Activated CD4-positive, alpha-beta memory T cell treated with anti-CD3 and anti-CD28 coated beads for 36 hours (primary cell): ENCODE measurements at regions not wholly inside any gene's neighbourhood (a gene's known extent, or its start where the extent isn't known, plus 50 kb on each side); places are given as distances from the start of the nearest gene placed in this dataset.

Experiments
- CTCF ChIA-PET: fragments of 350-600 bp; sonication (Branson Sonifier 250); formaldehyde crosslinking; loops from one replicate; lab custom pipeline; 2021; ENCODE audit warnings: antibody characterized with exemption, inconsistent platforms; lab: Charles Lee
- POLR2A ChIA-PET: fragments of 350-600 bp; sonication (Branson Sonifier 250); formaldehyde crosslinking; loops from one replicate; lab custom pipeline; 2021; ENCODE audit warnings: antibody characterized with exemption; lab: Charles Lee
- DNase-seq: peaks from one replicate; pipeline ENCODE4 v3.0.0-alpha.2; 2020
- H3K27ac Mint-ChIP-seq: one replicate; pipeline ENCODE4 v1.8.0; 2021; ENCODE audit warnings: mixed read lengths
- H3K27me3 Mint-ChIP-seq: one replicate; pipeline ENCODE4 v1.8.0; 2021; ENCODE audit warnings: mixed read lengths
- H3K36me3 Mint-ChIP-seq: one replicate; pipeline ENCODE4 v1.8.0; 2021; ENCODE audit warnings: mixed read lengths
- H3K4me1 Mint-ChIP-seq: one replicate; pipeline ENCODE4 v1.8.0; 2021; ENCODE audit warnings: low read depth, mixed read lengths
- H3K4me3 Mint-ChIP-seq: one replicate; pipeline ENCODE4 v1.8.0; 2021; ENCODE audit warnings: mild to moderate bottlenecking, mixed read lengths
- H3K9me3 Mint-ChIP-seq: one replicate; pipeline ENCODE4 v1.8.0; 2021; ENCODE audit warnings: mixed read lengths
- intact Hi-C: fragments of 100-400 bp; cut with micrococcal nuclease; formaldehyde crosslinking; loops from one replicate; pipeline ENCODE4 v1.15.1; 2023

DNA sequence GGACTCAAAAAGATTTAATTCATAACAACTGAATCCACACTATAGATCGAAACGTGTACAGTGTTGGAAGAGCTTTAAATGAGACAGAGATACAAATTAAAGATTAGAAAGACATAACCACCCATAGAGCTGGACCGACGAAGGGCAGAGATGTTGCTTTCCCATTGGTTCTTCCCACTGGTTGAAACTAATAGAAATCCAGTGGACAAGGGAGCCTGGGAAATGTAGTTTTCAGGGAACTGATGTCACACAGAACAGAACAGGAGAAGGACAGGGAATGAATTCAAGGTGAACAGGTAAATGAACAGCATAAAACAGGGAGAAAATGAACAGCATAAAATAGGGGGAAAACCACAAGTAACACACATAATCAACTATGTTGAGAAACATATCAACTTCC lies 328.7 kb downstream of the ZNF621 start:
- H3K4me3 Mint-ChIP-seq, result no peak overlapping the region
- no peaks in the 10 kb centered on the region for H3K36me3 Mint-ChIP-seq
- intact Hi-C loops, result no loop called here
- no peaks in the 10 kb centered on the region for H3K9me3 Mint-ChIP-seq
- DNase-seq, result no peak
- no peaks in the 10 kb centered on the region for H3K4me1 Mint-ChIP-seq
- H3K27me3 Mint-ChIP-seq, result no peaks in the 10 kb centered on the region
- no peak overlapping the region for H3K27ac Mint-ChIP-seq
- CTCF ChIA-PET, result no interaction called here
- POLR2A ChIA-PET, result no interaction called here

DNA sequence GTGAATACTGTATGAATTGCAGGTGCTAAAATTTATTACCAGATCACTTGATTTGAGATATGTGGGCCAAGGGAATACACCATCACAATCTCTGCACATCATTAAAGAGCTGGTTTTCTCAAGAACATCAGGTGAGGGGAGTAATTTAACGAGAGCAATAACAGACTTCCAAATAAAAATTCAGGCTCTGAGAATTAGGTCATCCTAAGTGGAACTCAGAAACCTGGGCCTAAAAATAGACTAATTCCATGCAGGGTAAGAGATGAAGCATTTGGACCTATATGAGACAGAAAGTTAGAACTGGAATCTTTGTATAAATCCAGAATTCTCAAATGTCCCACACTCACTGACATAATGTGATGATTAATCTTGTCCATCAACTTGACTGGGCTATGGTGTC lies 331.1 kb downstream of the ZNF621 start:
- Mint-ChIP-seq H3K4me1 (no peaks in the 10 kb centered on the region), H3K27ac (no peak overlapping the region), H3K4me3 (no peak overlapping the region), H3K27me3 (no peaks in the 10 kb centered on the region), H3K36me3 (no peaks in the 10 kb centered on the region), H3K9me3 (no peaks in the 10 kb centered on the region)
- CTCF ChIA-PET, result no interaction called here
- POLR2A ChIA-PET, result no interaction called here
- no peak for DNase-seq
- intact Hi-C loops, result no loop called here

DNA sequence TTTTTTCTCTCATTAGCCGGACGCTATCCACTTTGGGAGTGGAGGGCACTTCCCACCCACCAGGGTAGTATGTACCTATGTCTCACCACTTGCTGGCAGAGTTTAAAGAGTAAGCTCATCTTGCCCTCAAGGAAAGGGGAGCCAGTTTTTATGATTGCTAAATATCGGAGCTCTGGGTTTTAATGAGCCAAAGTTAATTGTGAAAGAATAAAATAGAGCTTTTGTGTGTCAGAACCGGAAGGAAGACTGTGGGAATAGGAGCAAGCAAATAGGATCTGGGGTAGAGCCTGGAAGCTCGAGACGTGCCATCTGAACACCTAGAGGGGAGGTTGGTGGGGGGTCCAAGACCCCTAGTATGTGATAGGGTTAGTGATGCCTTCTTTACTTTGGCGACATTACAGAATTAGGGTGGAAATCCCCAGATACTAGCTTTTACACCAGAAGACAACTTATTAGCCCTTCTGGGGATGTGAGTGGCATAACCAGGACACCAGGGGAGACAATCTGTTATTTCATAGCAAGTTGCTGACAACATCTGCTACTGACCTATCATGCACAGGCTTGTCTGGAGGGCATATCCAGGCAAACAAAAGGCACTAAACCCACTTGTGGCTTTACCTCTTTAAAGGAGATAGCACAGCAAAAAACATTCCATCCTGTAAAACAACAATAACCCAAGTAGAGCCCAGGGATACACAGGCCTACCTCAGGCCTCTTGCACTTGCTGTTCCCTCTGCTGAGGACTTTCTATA lies 333.8 kb downstream of the ZNF621 start:
- Mint-ChIP-seq H3K4me1 (no peaks in the 10 kb centered on the region), H3K4me3 (no peak overlapping the region), H3K27me3 (peaks cover 3% of the 10 kb centered on the region), H3K9me3 (no peaks in the 10 kb centered on the region), H3K36me3 (no peaks in the 10 kb centered on the region), H3K27ac (no peak overlapping the region)
- POLR2A ChIA-PET, result no interaction called here
- CTCF ChIA-PET, result no interaction called here
- DNase-seq, result no peak
- intact Hi-C loops, result no loop called here

DNA sequence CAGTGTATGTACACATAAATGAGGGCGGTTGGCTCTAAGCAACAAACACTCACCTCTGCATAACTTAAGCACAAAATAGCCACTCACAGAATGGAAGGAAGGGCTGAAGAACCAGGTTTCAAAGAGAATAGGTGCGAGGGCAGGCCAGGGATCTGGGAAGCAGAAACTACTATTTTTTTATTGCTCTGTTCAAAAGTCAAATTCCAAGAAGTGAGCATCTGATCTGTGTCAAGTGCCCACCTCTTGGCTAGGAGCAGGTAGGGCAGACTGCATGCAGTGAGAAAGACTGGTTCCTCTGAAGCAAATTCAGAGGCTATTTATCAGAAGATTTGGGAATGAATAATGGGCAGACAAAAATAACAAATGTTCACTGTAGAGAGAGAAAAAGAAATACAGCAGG lies 336.4 kb upstream of the CTNNB1 start:
- Mint-ChIP-seq H3K36me3 (no peaks in the 10 kb centered on the region), H3K4me1 (no peaks in the 10 kb centered on the region), H3K9me3 (no peaks in the 10 kb centered on the region), H3K27me3 (peaks cover 3% of the 10 kb centered on the region), H3K4me3 (no peak overlapping the region), H3K27ac (no peak overlapping the region)
- ChIA-PET POLR2A (no interaction called here), CTCF (interaction anchor here (0.7 kb wide), 1 partner anchor 11 kb away, joined by 3 read pairs; no protein-coding TSS in a partner anchor)
- intact Hi-C loops, result no loop called here
- no peak for DNase-seq

DNA sequence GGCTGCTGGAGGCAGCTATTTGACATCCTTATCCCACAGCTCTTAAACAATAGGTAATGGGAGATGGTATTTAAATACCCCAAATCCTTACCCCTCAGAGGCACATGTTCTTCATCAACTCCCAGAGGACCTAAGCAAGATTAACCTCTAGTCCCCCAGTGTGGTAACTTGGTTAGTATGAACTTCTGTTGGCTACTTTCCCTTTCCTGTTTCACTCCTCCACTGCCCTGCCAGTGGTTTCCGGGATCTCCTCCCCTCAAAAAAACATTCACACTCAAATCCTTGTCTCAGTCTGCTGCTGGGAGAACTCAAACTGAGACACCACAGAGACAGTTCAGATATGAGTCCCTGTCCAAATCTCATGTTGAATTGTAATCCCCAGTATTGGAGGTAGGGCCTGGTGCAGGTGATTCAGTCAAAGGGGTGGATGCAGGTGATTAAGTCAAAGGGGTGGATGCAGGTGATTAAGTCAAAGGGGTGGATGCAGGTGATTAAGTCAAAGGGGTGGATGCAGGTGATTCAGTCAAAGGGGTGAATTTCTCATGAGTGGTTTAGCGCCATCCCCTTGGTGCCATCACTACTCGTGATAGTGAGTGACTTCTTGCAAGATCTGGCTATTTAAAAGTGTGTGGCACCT lies 335.0 kb upstream of the CTNNB1 start:
- H3K36me3 Mint-ChIP-seq, result no peaks in the 10 kb centered on the region
- intact Hi-C loops, result no loop called here
- peaks cover 3% of the 10 kb centered on the region for H3K27me3 Mint-ChIP-seq
- no peaks in the 10 kb centered on the region for H3K9me3 Mint-ChIP-seq
- no peak overlapping the region for H3K27ac Mint-ChIP-seq
- ChIA-PET POLR2A (no interaction called here), CTCF (no interaction called here)
- H3K4me1 Mint-ChIP-seq, result no peaks in the 10 kb centered on the region
- no peak for DNase-seq
- H3K4me3 Mint-ChIP-seq, result no peak overlapping the region

DNA sequence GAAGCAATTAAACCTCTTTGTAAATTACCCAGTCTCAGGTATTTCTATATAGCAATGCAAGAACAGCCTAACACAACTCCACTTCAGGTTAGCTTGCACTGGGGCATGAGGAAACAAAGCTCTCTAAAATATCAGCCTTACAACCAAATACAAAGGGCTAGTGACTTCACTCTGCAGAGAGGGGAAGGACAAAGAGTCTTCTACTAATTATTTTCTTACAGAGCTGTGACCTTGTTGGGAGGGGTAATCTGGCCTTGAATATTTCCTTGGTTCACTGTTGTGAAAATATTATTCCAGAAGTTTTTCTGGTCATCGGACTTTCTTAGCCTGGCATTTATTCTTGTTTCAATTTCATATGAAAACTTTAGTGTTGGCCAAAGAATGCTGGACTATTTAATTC lies 334.4 kb upstream of the CTNNB1 start:
- H3K4me1 Mint-ChIP-seq, result no peaks in the 10 kb centered on the region
- H3K4me3 Mint-ChIP-seq, result no peak overlapping the region
- H3K27me3 Mint-ChIP-seq, result peaks cover 6% of the 10 kb centered on the region
- H3K9me3 Mint-ChIP-seq, result no peaks in the 10 kb centered on the region
- ChIA-PET CTCF (no interaction called here), POLR2A (no interaction called here)
- H3K27ac Mint-ChIP-seq, result no peak overlapping the region
- intact Hi-C loops, result no loop called here
- no peak for DNase-seq
- no peaks in the 10 kb centered on the region for H3K36me3 Mint-ChIP-seq

DNA sequence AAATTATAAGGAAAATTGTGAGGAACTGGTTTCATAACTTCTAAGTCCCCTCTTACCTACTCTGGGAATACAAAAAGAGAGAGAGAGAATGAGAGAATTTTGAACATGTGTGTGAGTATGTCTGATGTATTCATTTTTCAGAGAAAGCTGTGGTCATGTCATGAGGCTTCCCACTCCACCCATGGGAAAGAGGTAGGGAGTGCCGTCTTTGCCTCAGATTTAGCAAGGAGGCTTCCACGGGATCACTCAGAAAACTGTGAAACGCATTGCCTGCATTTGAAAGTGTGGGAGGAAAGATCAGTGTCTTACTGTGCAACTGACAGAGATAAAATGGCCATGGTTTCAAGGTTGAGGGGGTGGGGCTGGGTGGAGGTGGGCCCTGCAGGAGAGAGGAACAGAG lies 331.5 kb upstream of the CTNNB1 start:
- CTCF ChIA-PET, result no interaction called here
- Mint-ChIP-seq H3K4me1 (no peaks in the 10 kb centered on the region), H3K9me3 (no peaks in the 10 kb centered on the region), H3K36me3 (no peaks in the 10 kb centered on the region), H3K27me3 (peaks cover 6% of the 10 kb centered on the region), H3K27ac (no peak overlapping the region), H3K4me3 (no peak overlapping the region)
- POLR2A ChIA-PET, result no interaction called here
- DNase-seq, result no peak
- intact Hi-C loops, result no loop called here

DNA sequence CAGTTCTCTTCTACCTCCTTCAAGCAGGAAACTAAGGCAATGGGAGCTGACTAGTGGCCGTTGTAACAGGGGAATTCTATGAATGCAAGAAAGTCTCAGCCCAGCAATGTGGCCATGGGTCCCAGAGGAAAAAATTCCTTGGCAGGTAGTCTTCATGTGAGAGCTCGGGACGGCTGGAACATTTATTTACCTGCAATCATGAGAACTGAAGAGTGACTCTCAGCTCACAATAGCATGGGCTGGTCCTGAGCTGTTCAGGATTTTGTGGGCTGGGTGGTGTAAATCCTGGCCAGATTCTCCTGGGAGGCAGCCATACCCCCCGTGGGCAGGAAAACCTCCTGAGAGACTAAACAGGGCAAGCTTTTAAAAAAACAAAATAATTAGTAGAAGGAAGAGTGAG lies 330.3 kb upstream of the CTNNB1 start:
- H3K27me3 Mint-ChIP-seq, result peaks cover 3% of the 10 kb centered on the region
- ChIA-PET POLR2A (no interaction called here), CTCF (no interaction called here)
- H3K9me3 Mint-ChIP-seq, result no peaks in the 10 kb centered on the region
- intact Hi-C loops, result no loop called here
- no peak overlapping the region for H3K4me3 Mint-ChIP-seq
- no peaks in the 10 kb centered on the region for H3K4me1 Mint-ChIP-seq
- DNase-seq, result no peak
- H3K36me3 Mint-ChIP-seq, result no peaks in the 10 kb centered on the region
- no peak overlapping the region for H3K27ac Mint-ChIP-seq

- POLR2A ChIA-PET, result no interaction called here
- intact Hi-C loops, result no loop called here
- DNase-seq, result no peak
- no peaks in the 10 kb centered on the region for H3K4me1 Mint-ChIP-seq
- H3K27ac Mint-ChIP-seq, result no peak overlapping the region
- no peaks in the 10 kb centered on the region for H3K9me3 Mint-ChIP-seq
- no peak overlapping the region for H3K4me3 Mint-ChIP-seq
- CTCF ChIA-PET, result no interaction called here
- peaks cover 3% of the 10 kb centered on the region for H3K27me3 Mint-ChIP-seq
- no peaks in the 10 kb centered on the region for H3K36me3 Mint-ChIP-seq
Observed at GRCh38 chr3:40869939-40870338, 329.4 kb upstream of the CTNNB1 start.

- Mint-ChIP-seq H3K9me3 (no peaks in the 10 kb centered on the region), H3K27me3 (peaks cover 3% of the 10 kb centered on the region), H3K4me3 (no peak overlapping the region), H3K27ac (no peak overlapping the region), H3K4me1 (no peaks in the 10 kb centered on the region), H3K36me3 (no peaks in the 10 kb centered on the region)
- CTCF ChIA-PET, result no interaction called here
- POLR2A ChIA-PET, result no interaction called here
- DNase-seq, result no peak
- intact Hi-C loops, result no loop called here
Observed at GRCh38 chr3:40871394-40871793, 327.9 kb upstream of the CTNNB1 start.

DNA sequence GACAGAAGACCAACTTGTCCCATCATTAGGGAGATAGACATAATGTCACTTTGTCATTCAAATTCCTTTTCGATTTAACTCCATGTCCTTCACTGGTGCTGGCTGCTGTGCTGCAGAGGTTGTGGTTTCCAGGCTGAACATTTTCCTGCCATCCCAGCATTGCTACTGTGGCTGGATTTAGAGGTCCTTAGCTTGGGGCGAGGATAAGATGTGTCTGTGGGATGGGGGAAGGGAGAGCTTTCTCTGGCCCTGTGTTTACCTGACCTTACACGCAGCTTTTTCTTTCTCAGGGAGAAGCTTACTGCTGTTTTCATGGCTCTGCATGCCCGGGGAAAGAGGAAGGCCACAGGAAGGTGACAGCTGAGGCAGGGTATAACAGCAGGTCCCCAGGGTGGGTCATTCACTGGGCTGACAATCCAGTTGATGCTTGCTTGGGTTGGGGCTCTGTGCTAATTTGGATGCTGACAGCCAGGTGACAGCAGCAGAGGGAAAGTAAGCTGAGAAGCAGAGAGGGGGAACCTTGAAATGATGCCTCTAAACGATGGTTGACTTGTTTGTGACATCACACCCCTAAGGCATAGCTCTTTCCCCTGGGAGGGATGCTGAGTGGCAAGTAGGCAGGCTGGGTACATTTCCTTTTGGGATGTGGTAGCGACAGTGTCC lies 326.9 kb upstream of the CTNNB1 start:
- POLR2A ChIA-PET, result no interaction called here
- DNase-seq, result no peak
- Mint-ChIP-seq H3K36me3 (no peaks in the 10 kb centered on the region), H3K9me3 (no peaks in the 10 kb centered on the region), H3K27me3 (peaks cover 3% of the 10 kb centered on the region), H3K4me1 (no peaks in the 10 kb centered on the region), H3K27ac (no peak overlapping the region), H3K4me3 (no peak overlapping the region)
- CTCF ChIA-PET, result no interaction called here
- intact Hi-C loops, result no loop called here

GRCh38 chr3:40873476-40873875 lies 325.8 kb upstream of the CTNNB1 start:
- Mint-ChIP-seq H3K27ac (no peak overlapping the region), H3K4me1 (no peaks in the 10 kb centered on the region), H3K4me3 (no peak overlapping the region), H3K27me3 (peaks cover 3% of the 10 kb centered on the region), H3K9me3 (no peaks in the 10 kb centered on the region), H3K36me3 (no peaks in the 10 kb centered on the region)
- ChIA-PET POLR2A (no interaction called here), CTCF (no interaction called here)
- DNase-seq, result no peak
- intact Hi-C loops, result no loop called here
